ENCODE measurements at regions not wholly inside any gene's neighbourhood (a gene's known extent, or its start where the extent isn't known, plus 50 kb on each side); places are given as distances from the start of the nearest gene placed in this dataset.

DNA sequence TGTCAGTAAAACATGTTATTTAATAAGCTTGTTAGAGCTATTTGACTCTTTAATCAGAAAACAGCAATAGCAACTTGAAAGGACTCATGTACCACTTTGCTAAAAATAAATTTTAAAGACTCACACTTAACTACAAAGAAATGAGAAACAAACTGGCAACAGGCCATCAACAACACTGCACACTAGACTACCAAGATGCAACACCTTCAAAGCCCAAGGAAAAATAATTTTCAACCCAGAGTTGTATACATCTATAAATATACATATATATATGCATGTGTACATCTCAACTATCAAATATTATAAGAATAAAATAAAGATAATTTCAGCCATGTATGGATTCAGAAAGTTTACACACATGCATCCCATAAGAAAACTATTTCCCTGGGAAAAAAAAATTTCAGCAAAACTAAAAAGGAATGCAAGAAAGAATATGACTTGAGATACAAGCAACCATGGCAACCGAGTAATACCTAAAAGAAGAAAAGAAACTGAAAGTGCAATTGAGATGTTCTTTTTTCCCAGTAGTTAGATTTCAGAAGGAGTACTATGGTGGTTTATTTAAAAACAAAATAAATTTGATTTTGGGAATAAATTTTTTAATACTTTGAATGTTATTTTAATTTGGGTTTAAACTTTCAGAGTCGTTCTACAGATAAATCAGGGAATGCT is 303.8 kb downstream of the UBE3D start:
- peaks cover 0 to 5% (median 0%) of the 10 kb centered on the region in 5 donors for H3K36me3 Mint-ChIP-seq
- H3K4me1 Mint-ChIP-seq, result no peaks in the 10 kb centered on the region
- intact Hi-C loops (cut with micrococcal nuclease), result no loop called here
- H3K4me3 Mint-ChIP-seq, result no peak overlapping the region
- H3K27ac Mint-ChIP-seq, result no peak overlapping the region
- peaks cover 0 to 10% (median 0%) of the 10 kb centered on the region in 5 donors for H3K27me3 Mint-ChIP-seq
- Histone ChIP-seq H3K9me3 (ENCODE audit: control insufficient read depth in 2 of 3, low read length in 3 of 3) (no peaks in the 10 kb centered on the region), H3K36me3 (ENCODE audit: control insufficient read depth in 2 of 3, insufficient read depth in 3 of 3, low read length in 3 of 3) (no peaks in the 10 kb centered on the region), H3K27ac (ENCODE audit: low read depth, low read length) (no peak overlapping the region), H3K27me3 (ENCODE audit: control insufficient read depth in 2 of 2, insufficient read depth in 2 of 2, low read length in 2 of 2) (no peaks in the 10 kb centered on the region), H3K4me1 (ENCODE audit: control insufficient read depth in 2 of 2, insufficient read depth in 2 of 2, low read length in 2 of 2) (no peaks in the 10 kb centered on the region), H3K4me3 (ENCODE audit: low read length) (no peak overlapping the region)
- POLR2A ChIA-PET, result no interaction called here
- CTCF ChIA-PET, result interaction anchor here (0.7 kb wide), 1 partner anchor 468 kb away, joined by 3 read pairs; no protein-coding TSS in a partner anchor
- DNase-seq (no peak), ATAC-seq (no peak)
- H3K9me3 Mint-ChIP-seq, result peaks cover 0 to 11% (median 4%) of the 10 kb centered on the region in 11 donors

DNA sequence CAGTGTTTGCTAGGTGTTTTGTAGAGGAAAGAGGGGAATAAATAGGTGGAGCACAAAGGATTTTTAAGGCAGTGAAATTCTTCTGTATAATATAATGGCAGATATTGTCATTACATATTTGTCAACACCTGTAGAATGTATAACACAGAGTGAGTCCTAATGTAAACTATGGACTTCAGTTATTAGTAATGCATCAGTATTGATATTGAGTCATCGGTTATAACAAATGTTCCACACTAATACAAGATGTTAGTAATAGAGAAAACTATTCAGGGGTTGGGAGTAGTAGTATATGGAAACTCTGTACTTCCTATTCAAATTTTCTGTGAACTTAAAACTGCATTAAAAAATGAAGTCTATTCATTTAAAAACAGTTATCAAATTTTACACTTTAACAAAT is 299.2 kb downstream of the UBE3D start:
- intact Hi-C loops (cut with micrococcal nuclease), result no loop called here
- DNase-seq, result no peak
- ATAC-seq, result no peak
- ChIA-PET CTCF (no interaction called here), POLR2A (no interaction called here)
- no peak overlapping the region for H3K4me3 ChIP-seq (ENCODE audit: low read length)
- H3K36me3 Mint-ChIP-seq, result no peaks in the 10 kb centered on the region
- peaks cover 0 to 5% (median 0%) of the 10 kb centered on the region in 5 donors for H3K27me3 Mint-ChIP-seq
- no peaks in the 10 kb centered on the region for H3K36me3 ChIP-seq (ENCODE audit: control insufficient read depth in 2 of 3, insufficient read depth in 3 of 3, low read length in 3 of 3)
- no peaks in the 10 kb centered on the region for H3K4me1 Mint-ChIP-seq
- H3K27ac Mint-ChIP-seq, result no peak overlapping the region
- no peaks in the 10 kb centered on the region for H3K27me3 ChIP-seq (ENCODE audit: control insufficient read depth in 2 of 2, insufficient read depth in 2 of 2, low read length in 2 of 2)
- H3K27ac ChIP-seq (ENCODE audit: low read depth, low read length), result no peak overlapping the region
- H3K9me3 ChIP-seq (ENCODE audit: control insufficient read depth in 2 of 3, low read length in 3 of 3), result no peaks in the 10 kb centered on the region
- peaks cover 0 to 6% (median 0%) of the 10 kb centered on the region in 11 donors for H3K9me3 Mint-ChIP-seq
- H3K4me3 Mint-ChIP-seq, result no peak overlapping the region
- no peaks in the 10 kb centered on the region for H3K4me1 ChIP-seq (ENCODE audit: control insufficient read depth in 2 of 2, insufficient read depth in 2 of 2, low read length in 2 of 2)

- ChIA-PET POLR2A (no interaction called here), CTCF (no interaction called here)
- Histone ChIP-seq H3K4me1 (ENCODE audit: control insufficient read depth in 2 of 2, insufficient read depth in 2 of 2, low read length in 2 of 2) (no peaks in the 10 kb centered on the region), H3K9me3 (ENCODE audit: control insufficient read depth in 2 of 3, low read length in 3 of 3) (no peaks in the 10 kb centered on the region), H3K27me3 (ENCODE audit: control insufficient read depth in 2 of 2, insufficient read depth in 2 of 2, low read length in 2 of 2) (no peaks in the 10 kb centered on the region), H3K4me3 (ENCODE audit: low read length) (no peak overlapping the region), H3K36me3 (ENCODE audit: control insufficient read depth in 2 of 3, insufficient read depth in 3 of 3, low read length in 3 of 3) (no peaks in the 10 kb centered on the region), H3K27ac (ENCODE audit: low read depth, low read length) (no peak overlapping the region)
- Mint-ChIP-seq H3K4me1 (no peaks in the 10 kb centered on the region), H3K27ac (no peak overlapping the region), H3K36me3 (no peaks in the 10 kb centered on the region), H3K4me3 (no peak overlapping the region), H3K27me3 (peaks cover 0 to 5% (median 0%) of the 10 kb centered on the region in 5 donors), H3K9me3 (peaks cover 0 to 6% (median 0%) of the 10 kb centered on the region in 11 donors)
- no peak for ATAC-seq
- intact Hi-C loops (cut with micrococcal nuclease), result no loop called here
- DNase-seq, result no peak
These were observed 298.6 kb downstream of the UBE3D start for GRCh38 chr6:82767037-82767436.

GRCh38 chr6:82767447-82767846 is 298.2 kb downstream of the UBE3D start:
- DNase-seq, result no peak
- no peaks in the 10 kb centered on the region for H3K4me1 Mint-ChIP-seq
- H3K4me3 Mint-ChIP-seq, result no peak overlapping the region
- ChIA-PET POLR2A (no interaction called here), CTCF (no interaction called here)
- H3K36me3 Mint-ChIP-seq, result no peaks in the 10 kb centered on the region
- Histone ChIP-seq H3K27ac (ENCODE audit: low read depth, low read length) (no peak overlapping the region), H3K4me1 (ENCODE audit: control insufficient read depth in 2 of 2, insufficient read depth in 2 of 2, low read length in 2 of 2) (no peaks in the 10 kb centered on the region), H3K4me3 (ENCODE audit: low read length) (no peak overlapping the region), H3K27me3 (ENCODE audit: control insufficient read depth in 2 of 2, insufficient read depth in 2 of 2, low read length in 2 of 2) (no peaks in the 10 kb centered on the region), H3K9me3 (ENCODE audit: control insufficient read depth in 2 of 3, low read length in 3 of 3) (no peaks in the 10 kb centered on the region), H3K36me3 (ENCODE audit: control insufficient read depth in 2 of 3, insufficient read depth in 3 of 3, low read length in 3 of 3) (no peaks in the 10 kb centered on the region)
- H3K27me3 Mint-ChIP-seq, result peaks cover 0 to 5% (median 0%) of the 10 kb centered on the region in 5 donors
- H3K9me3 Mint-ChIP-seq, result peaks cover 0 to 6% (median 0%) of the 10 kb centered on the region in 11 donors
- no peak overlapping the region for H3K27ac Mint-ChIP-seq
- intact Hi-C loops (cut with micrococcal nuclease), result no loop called here
- ATAC-seq, result no peak

DNA sequence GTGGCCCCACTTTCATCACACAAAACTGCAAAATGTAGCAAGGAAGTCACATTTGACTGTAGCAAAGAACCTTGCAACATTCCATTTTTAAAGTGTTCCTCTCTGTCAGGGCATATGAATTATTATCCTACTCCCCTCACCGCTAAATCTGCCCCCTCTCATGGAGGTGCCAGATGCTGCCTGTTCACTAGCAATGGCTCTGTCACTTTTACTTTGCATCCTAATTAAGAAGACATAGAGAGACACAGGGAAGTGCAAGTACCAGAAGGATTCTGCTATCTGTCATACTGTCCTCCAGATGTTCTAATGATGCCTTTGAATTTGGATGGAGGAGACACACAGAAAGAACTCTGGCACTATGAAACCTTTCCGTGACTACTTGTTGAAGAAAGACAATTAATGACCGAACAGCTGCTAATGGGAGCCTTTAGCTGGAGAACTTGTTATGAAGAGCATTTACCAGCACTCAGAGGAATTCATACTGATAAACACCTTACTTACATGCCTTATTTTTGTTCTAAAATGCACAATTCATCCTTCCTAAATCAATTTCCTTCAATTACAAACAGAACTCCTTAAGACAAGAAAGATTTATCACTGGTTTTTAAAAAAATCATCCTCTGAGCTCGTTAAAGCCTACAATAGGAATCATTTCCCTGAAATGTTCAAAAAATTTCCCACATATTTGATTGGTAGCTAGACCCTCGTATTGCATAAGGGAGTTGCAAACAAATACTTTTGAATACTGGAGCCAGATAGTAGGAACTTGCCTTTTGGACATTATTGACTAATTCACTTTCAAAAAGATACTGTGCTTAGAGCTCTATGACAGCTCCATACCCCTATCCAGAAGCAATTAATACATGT is 292.6 kb downstream of the UBE3D start:
- Mint-ChIP-seq H3K36me3 (no peaks in the 10 kb centered on the region), H3K27me3 (peaks cover 0 to 10% (median 0%) of the 10 kb centered on the region in 5 donors), H3K9me3 (peaks cover 0 to 6% (median 0%) of the 10 kb centered on the region in 11 donors), H3K27ac (no peak overlapping the region), H3K4me1 (no peaks in the 10 kb centered on the region), H3K4me3 (no peak overlapping the region)
- no peak overlapping the region for H3K27ac ChIP-seq (ENCODE audit: low read depth, low read length)
- ATAC-seq (no peak), DNase-seq (no peak)
- intact Hi-C loops (cut with micrococcal nuclease), result no loop called here
- H3K36me3 ChIP-seq (ENCODE audit: control insufficient read depth in 2 of 3, insufficient read depth in 3 of 3, low read length in 3 of 3), result no peaks in the 10 kb centered on the region
- H3K27me3 ChIP-seq (ENCODE audit: control insufficient read depth in 2 of 2, insufficient read depth in 2 of 2, low read length in 2 of 2), result no peaks in the 10 kb centered on the region
- CTCF ChIA-PET, result no interaction called here
- no peaks in the 10 kb centered on the region for H3K4me1 ChIP-seq (ENCODE audit: control insufficient read depth in 2 of 2, insufficient read depth in 2 of 2, low read length in 2 of 2)
- POLR2A ChIA-PET, result no interaction called here
- H3K9me3 ChIP-seq (ENCODE audit: control insufficient read depth in 2 of 3, low read length in 3 of 3), result no peaks in the 10 kb centered on the region
- no peak overlapping the region for H3K4me3 ChIP-seq (ENCODE audit: low read length)

DNA sequence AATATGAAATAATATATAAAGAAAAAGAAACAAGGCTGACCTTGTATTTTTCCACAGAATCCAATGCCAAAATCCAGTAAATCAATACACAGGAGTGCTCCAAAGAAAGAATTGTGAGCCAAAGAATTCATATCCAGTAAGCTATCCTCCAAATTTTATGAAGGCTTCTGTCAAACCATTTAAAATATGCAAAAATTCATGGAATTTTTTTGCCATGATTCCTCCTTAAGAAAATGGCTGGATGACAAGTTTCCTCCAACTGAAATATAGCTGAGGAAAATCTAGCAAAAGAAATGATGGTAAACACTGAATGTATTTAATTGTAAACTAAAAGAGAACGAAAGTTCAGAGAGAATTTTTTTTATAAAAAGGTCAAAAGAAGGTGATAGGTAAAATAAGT is 290.3 kb downstream of the UBE3D start:
- Histone ChIP-seq H3K27ac (ENCODE audit: low read depth, low read length) (no peak overlapping the region), H3K36me3 (ENCODE audit: control insufficient read depth in 2 of 3, insufficient read depth in 3 of 3, low read length in 3 of 3) (no peaks in the 10 kb centered on the region), H3K4me3 (ENCODE audit: low read length) (no peak overlapping the region), H3K4me1 (ENCODE audit: control insufficient read depth in 2 of 2, insufficient read depth in 2 of 2, low read length in 2 of 2) (no peaks in the 10 kb centered on the region), H3K9me3 (ENCODE audit: control insufficient read depth in 2 of 3, low read length in 3 of 3) (no peaks in the 10 kb centered on the region), H3K27me3 (ENCODE audit: control insufficient read depth in 2 of 2, insufficient read depth in 2 of 2, low read length in 2 of 2) (no peaks in the 10 kb centered on the region)
- Mint-ChIP-seq H3K36me3 (no peaks in the 10 kb centered on the region), H3K9me3 (peaks cover 0 to 3% (median 0%) of the 10 kb centered on the region in 11 donors), H3K4me1 (no peaks in the 10 kb centered on the region), H3K4me3 (no peak overlapping the region), H3K27me3 (peaks cover 0 to 10% (median 0%) of the 10 kb centered on the region in 5 donors), H3K27ac (no peak overlapping the region)
- DNase-seq (no peak), ATAC-seq (no peak)
- intact Hi-C loops (cut with micrococcal nuclease), result no loop called here
- CTCF ChIA-PET, result interaction anchor here (0.6 kb wide), 1 partner anchor 1953 kb away, joined by 3 read pairs; no protein-coding TSS in a partner anchor
- POLR2A ChIA-PET, result no interaction called here
